ENCODE measurements at regions not wholly inside any gene's neighbourhood (a gene's known extent, or its start where the extent isn't known, plus 50 kb on each side); places are given as distances from the start of the nearest gene placed in this dataset.

DNA sequence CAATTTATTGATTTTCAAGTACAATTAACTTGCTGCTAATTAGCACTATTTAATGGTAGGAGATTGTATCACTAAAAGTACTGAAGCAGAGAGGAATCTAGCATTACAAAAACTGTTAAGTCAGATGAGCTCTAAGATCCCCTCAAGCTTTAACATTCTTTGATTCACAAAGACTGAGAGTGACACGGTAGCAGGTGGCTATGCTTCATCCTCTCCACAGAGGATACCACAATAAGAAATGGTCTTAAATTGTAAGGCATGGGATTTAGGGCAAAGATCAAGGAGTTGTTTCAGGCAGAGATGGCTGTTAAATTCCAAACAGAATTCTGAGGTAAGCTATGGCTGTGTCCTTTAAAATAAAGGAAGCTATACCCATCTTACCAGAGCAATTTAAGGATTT is 67.8 kb upstream of the BEND6 start:
- TF ChIP-seq POLR2AphosphoS5 (IDR thresholded peaks at IDR 0.05; ENCODE audit: low read depth) (no peak), SPI1 (IDR thresholded peaks at IDR 0.05; ENCODE audit: borderline replicate concordance, low read depth) (no peak)
- TF ChIP-seq, protein P1, sequence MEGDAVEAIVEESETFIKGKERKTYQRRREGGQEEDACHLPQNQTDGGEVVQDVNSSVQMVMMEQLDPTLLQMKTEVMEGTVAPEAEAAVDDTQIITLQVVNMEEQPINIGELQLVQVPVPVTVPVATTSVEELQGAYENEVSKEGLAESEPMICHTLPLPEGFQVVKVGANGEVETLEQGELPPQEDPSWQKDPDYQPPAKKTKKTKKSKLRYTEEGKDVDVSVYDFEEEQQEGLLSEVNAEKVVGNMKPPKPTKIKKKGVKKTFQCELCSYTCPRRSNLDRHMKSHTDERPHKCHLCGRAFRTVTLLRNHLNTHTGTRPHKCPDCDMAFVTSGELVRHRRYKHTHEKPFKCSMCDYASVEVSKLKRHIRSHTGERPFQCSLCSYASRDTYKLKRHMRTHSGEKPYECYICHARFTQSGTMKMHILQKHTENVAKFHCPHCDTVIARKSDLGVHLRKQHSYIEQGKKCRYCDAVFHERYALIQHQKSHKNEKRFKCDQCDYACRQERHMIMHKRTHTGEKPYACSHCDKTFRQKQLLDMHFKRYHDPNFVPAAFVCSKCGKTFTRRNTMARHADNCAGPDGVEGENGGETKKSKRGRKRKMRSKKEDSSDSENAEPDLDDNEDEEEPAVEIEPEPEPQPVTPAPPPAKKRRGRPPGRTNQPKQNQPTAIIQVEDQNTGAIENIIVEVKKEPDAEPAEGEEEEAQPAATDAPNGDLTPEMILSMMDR (IDR thresholded peaks at IDR 0.05; ENCODE audit: insufficient read depth, low read length), result no peak
